A549 (cell line): ENCODE measurements at regions not wholly inside any gene's neighbourhood (a gene's known extent, or its start where the extent isn't known, plus 50 kb on each side); places are given as distances from the start of the nearest gene placed in this dataset.

ENCODE experiments used
- ATAC-seq, 2 experiments: fragments of 200-7000 bp in 1 of 2; fragments of >200 bp in 1 of 2; cut with Nextera tagmentation in 1 of 2; cut with Tn5 transposase in 1 of 2; 3 replicates each; pipeline versions ENCODE4 v1.8.0 to v1.9.1; 2018 to 2020; ENCODE audit warnings: mild to moderate bottlenecking in 1 of 2, moderate library complexity in 1 of 2
- CTCF ChIA-PET: fragments of 300-600 bp; sonication (Branson Sonifier 250); formaldehyde crosslinking; extraction: SDS; loops from one replicate; lab custom pipeline; 2021; ENCODE audit warnings: antibody characterized with exemption, inconsistent platforms; lab: Yijun Ruan, JAX
- POLR2A ChIA-PET: fragments of 350-600 bp; formaldehyde crosslinking; extraction: SDS; loops from one replicate; lab custom pipeline; 2021; ENCODE audit warnings: antibody characterized with exemption, inconsistent platforms; lab: Yijun Ruan, JAX
- DNase-seq, 2 experiments: peaks; one replicate each; pipeline versions ENCODE4 v3.0.0 to v3.0.0-alpha.2; 2011 to 2016; ENCODE audit warnings: low read depth in 1 of 2, low spot score in 1 of 2
- FAIRE-seq: peaks from 2 replicates; lab custom pipeline; 2011; peaks lifted over from hg19 to GRCh38; lab: Jason Lieb, UNC
- H3K27ac ChIP-seq, 2 experiments: fragments of >200 bp; sonication (Bioruptor Twin); formaldehyde crosslinking; 3 replicates each; pipeline ENCODE4 v1.5.1; 2016 to 2017
- H3K4me1 ChIP-seq: fragments of >200 bp; sonication (Bioruptor Twin); formaldehyde crosslinking; 3 replicates; pipeline ENCODE4 v1.6.1; 2016
- H3K4me2 ChIP-seq: fragments of >200 bp; sonication (Bioruptor Twin); formaldehyde crosslinking; 3 replicates; pipeline ENCODE4 v1.6.1; 2016
- H3K4me3 ChIP-seq: fragments of >200 bp; sonication (Bioruptor Twin); formaldehyde crosslinking; 3 replicates; pipeline ENCODE4 v1.5.1; 2016
- H3K9me3 ChIP-seq: fragments of >200 bp; sonication (Bioruptor Twin); formaldehyde crosslinking; 3 replicates; pipeline ENCODE4 v1.6.1; 2016
- BCL3 ChIP-seq: fragments of >200 bp; sonication (Bioruptor Twin); formaldehyde crosslinking; IDR thresholded peaks from 3 replicates; pipeline ENCODE4 v1.6.1; 2016
- CEBPB ChIP-seq, 2 experiments: fragments of >200 bp in 1 of 2; sonication (Bioruptor Twin) in 1 of 2; formaldehyde crosslinking in 1 of 2; IDR thresholded peaks; 2 replicates each; pipeline ENCODE4 v1.6.1; 2012 to 2016
- CHD2 ChIP-seq: fragments of 150-350 bp; IDR thresholded peaks from 2 replicates; pipeline ENCODE4 v1.6.1; 2014; ENCODE audit warnings: low read length; ENCODE audit not compliant: partially characterized antibody
- CHD4 ChIP-seq: fragments of 200-600 bp; sonication (generic); IDR thresholded peaks from 2 replicates; pipeline ENCODE4 v1.6.1; 2016; ENCODE audit warnings: antibody characterized with exemption, mild to moderate bottlenecking, borderline replicate concordance
- CTCF ChIP-seq: fragments of >200 bp; sonication (Bioruptor Twin); formaldehyde crosslinking; IDR thresholded peaks from 3 replicates; pipeline ENCODE4 v1.5.1; 2016
- EHF ChIP-seq: fragments of 250-450 bp; sonication (Bioruptor Pico); IDR thresholded peaks from 2 replicates; pipeline ENCODE4 v1.5.0; 2020; ENCODE audit warnings: mild to moderate bottlenecking
- EHMT2 ChIP-seq: fragments of 200-600 bp; sonication (generic); IDR thresholded peaks from 2 replicates; pipeline ENCODE4 v1.6.1; 2016; ENCODE audit warnings: antibody characterized with exemption, low read depth, mild to moderate bottlenecking, moderate library complexity
- EP300 ChIP-seq, 2 experiments: fragments of >200 bp; sonication (Bioruptor Twin); formaldehyde crosslinking; IDR thresholded peaks; 2 replicates in 1 of 2; 3 replicates in 1 of 2; pipeline ENCODE4 v1.6.1; 2016 to 2017
- FOSB ChIP-seq: fragments of 250-450 bp; sonication (Bioruptor Pico); IDR thresholded peaks from 2 replicates; pipeline ENCODE4 v1.5.0; 2020; ENCODE audit warnings: mild to moderate bottlenecking, moderate library complexity
- FOSL2 ChIP-seq, 2 experiments: fragments of 450-650 bp in 1 of 2; fragments of >200 bp in 1 of 2; sonication (Bioruptor Twin) in 1 of 2; formaldehyde crosslinking; IDR thresholded peaks; 2 replicates each; pipeline versions ENCODE4 v1.5.0 to v1.6.1; 2016 to 2020; ENCODE audit warnings: mild to moderate bottlenecking in 1 of 2, moderate library complexity in 1 of 2
- FOXS1 ChIP-seq: fragments of 250-450 bp; sonication (Bioruptor Pico); IDR thresholded peaks from 2 replicates; pipeline ENCODE4 v1.5.0; 2020; ENCODE audit warnings: mild to moderate bottlenecking, moderate library complexity
- GATA3 ChIP-seq: IDR thresholded peaks from 2 replicates; pipeline ENCODE4 v1.6.1; 2012; ENCODE audit warnings: borderline replicate concordance
- HDAC2 ChIP-seq: fragments of 200-600 bp; sonication (generic); IDR thresholded peaks from 2 replicates; pipeline ENCODE4 v1.6.1; 2016
- HMGXB4 ChIP-seq: fragments of 250-450 bp; sonication (Bioruptor Pico); IDR thresholded peaks from 2 replicates; pipeline ENCODE4 v1.5.0; 2021; ENCODE audit warnings: mild to moderate bottlenecking, moderate library complexity, borderline replicate concordance
- HOXA7 ChIP-seq: fragments of 250-450 bp; sonication (Bioruptor Pico); IDR thresholded peaks from 2 replicates; pipeline ENCODE4 v1.5.0; 2020; ENCODE audit warnings: mild to moderate bottlenecking, moderate library complexity
- HOXB5 ChIP-seq: fragments of 250-450 bp; sonication (Bioruptor Pico); IDR thresholded peaks from 2 replicates; pipeline ENCODE4 v1.5.0; 2020; ENCODE audit warnings: mild to moderate bottlenecking, moderate library complexity
- JUN ChIP-seq, 2 experiments: fragments of >200 bp; sonication (Bioruptor Twin); formaldehyde crosslinking; IDR thresholded peaks; 2 replicates in 1 of 2; 3 replicates in 1 of 2; pipeline ENCODE4 v1.6.1; 2016 to 2017
- JUNB ChIP-seq: fragments of >200 bp; sonication (Bioruptor Twin); formaldehyde crosslinking; IDR thresholded peaks from 2 replicates; pipeline ENCODE4 v1.6.1; 2016
- MAFK ChIP-seq: fragments of 450-650 bp; IDR thresholded peaks from 2 replicates; pipeline ENCODE4 v1.6.1; 2014; ENCODE audit not compliant: partially characterized antibody
- MAX ChIP-seq: IDR thresholded peaks from 2 replicates; pipeline ENCODE4 v1.6.1; 2012
- NFE2L2 ChIP-seq: fragments of 150-350 bp; conservative IDR thresholded peaks from 2 replicates; pipeline ENCODE4 v1.6.1; 2014; ENCODE audit warnings: low read length
- PBX3 ChIP-seq: IDR thresholded peaks from 2 replicates; pipeline ENCODE4 v1.6.1; 2012
- RAD21 ChIP-seq, 2 experiments: fragments of >200 bp in 1 of 2; sonication (Bioruptor Twin) in 1 of 2; formaldehyde crosslinking in 1 of 2; IDR thresholded peaks in 1 of 2; conservative IDR thresholded peaks in 1 of 2; 2 replicates in 1 of 2; 3 replicates in 1 of 2; pipeline ENCODE4 v1.6.1; 2012 to 2018; ENCODE audit warnings: inconsistent platforms in 1 of 2
- RARB ChIP-seq: fragments of 250-450 bp; sonication (Bioruptor Pico); IDR thresholded peaks from 2 replicates; pipeline ENCODE4 v1.8.0; 2021; ENCODE audit warnings: mild to moderate bottlenecking, moderate library complexity
- RCOR1 ChIP-seq: fragments of 150-350 bp; IDR thresholded peaks from 2 replicates; pipeline ENCODE4 v1.6.1; 2014; ENCODE audit warnings: antibody characterized with exemption, low read length, low read depth
- USF2 ChIP-seq: fragments of 450-650 bp; IDR thresholded peaks from 2 replicates; pipeline ENCODE4 v1.6.1; 2014; ENCODE audit warnings: antibody characterized with exemption
- ZFP36 ChIP-seq: fragments of 450-650 bp; IDR thresholded peaks from 2 replicates; pipeline ENCODE4 v1.6.1; 2014; ENCODE audit warnings: borderline replicate concordance; ENCODE audit not compliant: partially characterized antibody
- ZNF302 ChIP-seq: fragments of 250-450 bp; sonication (Bioruptor Pico); IDR thresholded peaks from 2 replicates; pipeline ENCODE4 v1.9.0; 2021; ENCODE audit warnings: inconsistent platforms, mild to moderate bottlenecking, moderate library complexity
- ZSCAN20 ChIP-seq: fragments of 250-450 bp; sonication (Bioruptor Pico); IDR thresholded peaks from 2 replicates; pipeline ENCODE4 v1.8.0; 2022; ENCODE audit warnings: mild to moderate bottlenecking, moderate library complexity
- WGBS: methylation state at CpG from one replicate; pipeline ENCODE4 v1.1.6; 2017; ENCODE audit errors: missing lambda C conversion rate; 5-methylcytosine and 5-hydroxymethylcytosine counted together

GRCh38 chr1:198878566-198878965 lies 239.7 kb downstream of the PTPRC start:
- WGBS: 78% methylated on average over 2 of the region's 2 CpGs
- DNase-seq: no peak
- no peak for FAIRE-seq
- H3K4me3 ChIP-seq: no peak overlapping the region
- ChIA-PET CTCF (no interaction called here), POLR2A (no interaction called here)
- H3K9me3 ChIP-seq: no peaks in the 10 kb centered on the region
- ATAC-seq: no peak
- no peak overlapping the region for H3K27ac ChIP-seq
- H3K4me2 ChIP-seq: no peak overlapping the region
- peaks cover 22% of the 10 kb centered on the region; the same call in 2 of the 3 replicates for H3K4me1 ChIP-seq
- TF ChIP-seq HMGXB4 (no peak), ZFP36 (no peak), FOSB (CRISPR knock-in tag) (no peak), EHMT2 (no peak), CHD2 (no peak), PBX3 (no peak), GATA3 (no peak), CHD4 (no peak), HOXA7 (no peak), HOXB5 (no peak), JUN (IDR thresholded peaks at IDR 0.05) (no peak), MAX (no peak), BCL3 (no peak), USF2 (no peak)
- TF ChIP-seq, all 56 proteins: peak for 0

- H3K9me3 ChIP-seq: no peaks in the 10 kb centered on the region
- TF ChIP-seq CHD4 (no peak), RAD21 (conservative IDR thresholded peaks at IDR 0.05 in 1 of 2, IDR thresholded peaks at IDR 0.05 in 1 of 2) (no peak), FOSL2 (IDR thresholded peaks at IDR 0.05) (no peak), FOSL2 (CRISPR knock-in tag; IDR thresholded peaks at IDR 0.05) (no peak), EHF (CRISPR knock-in tag) (no peak), RCOR1 (no peak), ZNF302 (no peak), CTCF (no peak), RARB (CRISPR knock-in tag) (no peak), HOXA7 (no peak), HDAC2 (no peak), NFE2L2 (no peak), USF2 (no peak), EP300 (IDR thresholded peaks at IDR 0.05) (no peak), MAFK (no peak), FOXS1 (CRISPR knock-in tag) (no peak), JUNB (no peak), CEBPB (IDR thresholded peaks at IDR 0.05) (no peak), ZSCAN20 (CRISPR knock-in tag) (no peak)
- TF ChIP-seq, all 56 proteins: peak for 0
- no peak for DNase-seq
- peaks cover 22% of the 10 kb centered on the region; the same call in 2 of the 3 replicates for H3K4me1 ChIP-seq
- no peak for ATAC-seq
- peak overlapping the region; percentile 70 to 85; a peak in 4 of 6 replicates for H3K27ac ChIP-seq
- no peak for FAIRE-seq
- ChIA-PET POLR2A (no interaction called here), CTCF (interaction anchor here (0.6 kb wide), 1 partner anchor 78 kb away, joined by 3 read pairs; no protein-coding TSS in a partner anchor)
- H3K4me3 ChIP-seq: no peak overlapping the region
- 76% methylated on average over 5 of the region's 5 CpGs for WGBS
- H3K4me2 ChIP-seq: no peak overlapping the region
These were observed 241.0 kb downstream of the PTPRC start for GRCh38 chr1:198879711-198880306.
